ENCODE measurements at regions not wholly inside any gene's neighbourhood (a gene's known extent, or its start where the extent isn't known, plus 50 kb on each side); places are given as distances from the start of the nearest gene placed in this dataset.
A peak's percentile ranks its signal among the peaks of the same experiment; 100 is the strongest.

DNA sequence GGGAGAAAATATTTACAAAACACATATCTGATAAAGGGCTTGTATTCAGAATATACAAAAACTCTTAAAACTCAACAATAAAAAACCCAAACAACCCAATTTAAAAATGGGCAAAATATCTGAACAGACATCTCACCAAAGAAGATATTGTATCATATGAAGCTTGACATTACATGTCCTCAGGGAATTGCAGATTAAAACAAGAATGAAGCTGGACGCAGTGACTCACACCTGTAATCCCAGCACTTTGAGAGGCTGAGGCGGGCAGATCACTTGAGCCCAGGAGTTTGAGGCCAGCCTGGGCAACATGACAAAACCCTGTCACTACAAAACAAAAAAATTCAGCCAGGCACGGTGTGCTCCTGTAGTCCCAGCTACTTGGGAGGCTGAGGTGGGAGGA, 135.4 kb upstream of the AKIRIN2 start:
- Histone ChIP-seq H3K9me3 (ENCODE audit: control insufficient read depth, low read length) (no peaks in the 10 kb centered on the region), H3K36me3 (ENCODE audit: control insufficient read depth, insufficient read depth, low read length) (no peaks in the 10 kb centered on the region), H3K9ac (ENCODE audit: low read length) (no peak overlapping the region), H3K4me3 (ENCODE audit: low read length) (no peak overlapping the region), H3K4me1 (ENCODE audit: control insufficient read depth, insufficient read depth, low read length) (no peaks in the 10 kb centered on the region), H3K27me3 (ENCODE audit: control insufficient read depth, insufficient read depth, low read length) (no peaks in the 10 kb centered on the region)

GRCh38 chr6:87832025-87832825, 130.2 kb upstream of the AKIRIN2 start:
- peak overlapping the region; percentile 69 for H3K9ac ChIP-seq (ENCODE audit: low read length)
- no peaks in the 10 kb centered on the region for H3K4me1 ChIP-seq (ENCODE audit: control insufficient read depth, insufficient read depth, low read length)
- H3K4me3 ChIP-seq (ENCODE audit: low read length) = peak overlapping the region; percentile 2
- no peaks in the 10 kb centered on the region for H3K36me3 ChIP-seq (ENCODE audit: control insufficient read depth, insufficient read depth, low read length)
- H3K27me3 ChIP-seq (ENCODE audit: control insufficient read depth, insufficient read depth, low read length) = peaks cover 3% of the 10 kb centered on the region
- H3K9me3 ChIP-seq (ENCODE audit: control insufficient read depth, low read length) = no peaks in the 10 kb centered on the region

DNA sequence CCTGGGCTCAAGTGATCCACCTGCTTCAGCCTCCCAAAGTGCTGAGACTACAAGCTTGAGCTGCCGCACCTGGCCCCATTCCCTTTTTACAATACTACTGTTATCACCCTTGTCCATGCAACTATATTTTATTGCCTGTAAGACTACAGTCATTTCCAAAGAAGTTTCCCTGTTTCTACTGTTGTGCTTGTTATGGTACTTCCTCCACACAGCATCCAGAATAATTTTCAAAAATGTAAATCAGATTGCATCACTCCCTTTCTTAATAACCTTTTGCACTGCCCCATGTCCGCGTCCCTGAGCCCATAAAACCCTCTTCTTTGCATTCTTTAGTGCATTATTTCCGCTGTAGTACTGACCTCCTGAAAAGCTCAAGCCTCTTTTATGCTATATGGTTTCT, 128.9 kb upstream of the AKIRIN2 start:
- H3K9me3 ChIP-seq (ENCODE audit: control insufficient read depth, low read length) = no peaks in the 10 kb centered on the region
- no peaks in the 10 kb centered on the region for H3K36me3 ChIP-seq (ENCODE audit: control insufficient read depth, insufficient read depth, low read length)
- H3K4me1 ChIP-seq (ENCODE audit: control insufficient read depth, insufficient read depth, low read length) = no peaks in the 10 kb centered on the region
- no peak overlapping the region for H3K9ac ChIP-seq (ENCODE audit: low read length)
- peaks cover 3% of the 10 kb centered on the region for H3K27me3 ChIP-seq (ENCODE audit: control insufficient read depth, insufficient read depth, low read length)
- H3K4me3 ChIP-seq (ENCODE audit: low read length) = no peak overlapping the region

DNA sequence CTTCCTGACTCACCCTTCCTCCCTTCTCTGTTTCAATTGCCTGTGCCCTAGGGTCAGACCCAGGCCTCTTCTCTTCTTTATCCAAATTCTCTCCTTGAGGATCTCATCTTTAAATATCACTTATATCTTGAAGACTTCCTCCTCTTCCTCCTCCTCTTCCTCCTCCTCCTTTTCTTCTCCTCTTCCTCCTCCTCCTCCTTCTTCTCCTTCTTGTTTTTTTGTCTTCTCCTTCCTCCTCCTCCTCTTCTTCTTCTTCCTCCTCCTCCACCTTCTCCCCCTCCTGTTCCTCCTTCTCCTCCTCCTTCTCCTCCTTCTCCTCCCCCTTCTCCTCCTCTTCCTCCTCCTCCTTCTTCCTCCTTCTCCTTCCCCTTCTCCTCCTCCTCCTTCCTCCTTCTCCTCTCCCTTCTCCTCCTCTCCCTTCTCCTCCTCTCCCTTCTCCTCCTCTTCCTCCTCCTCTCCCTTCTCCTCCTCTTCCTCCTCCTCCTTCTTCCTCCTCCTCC, 127.6 kb upstream of the AKIRIN2 start:
- peaks cover 3% of the 10 kb centered on the region for H3K27me3 ChIP-seq (ENCODE audit: control insufficient read depth, insufficient read depth, low read length)

DNA sequence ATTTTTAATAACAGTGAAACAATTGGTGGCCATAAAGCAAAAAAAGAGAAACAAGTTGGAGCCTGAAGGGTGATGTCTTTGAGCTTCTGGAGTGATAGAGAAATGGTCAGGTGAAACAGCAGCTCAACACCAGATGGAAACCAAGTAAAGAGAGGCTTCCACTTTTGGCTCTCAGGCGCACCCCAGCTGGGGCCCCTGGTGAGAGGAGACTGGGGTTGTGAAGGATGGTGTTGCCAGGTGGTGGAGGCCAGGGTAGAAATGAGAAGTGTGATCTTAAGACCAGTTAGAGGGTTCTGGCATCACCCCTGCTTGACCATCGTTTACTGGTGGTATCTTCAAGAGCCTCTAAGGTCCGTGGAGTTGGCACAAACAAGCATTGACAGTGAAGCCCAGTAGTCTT, 126.0 kb upstream of the AKIRIN2 start:
- Histone ChIP-seq H3K4me3 (ENCODE audit: low read length) (no peak overlapping the region), H3K27me3 (ENCODE audit: control insufficient read depth, insufficient read depth, low read length) (peaks cover 3% of the 10 kb centered on the region), H3K9ac (ENCODE audit: low read length) (no peak overlapping the region), H3K9me3 (ENCODE audit: control insufficient read depth, low read length) (no peaks in the 10 kb centered on the region), H3K36me3 (ENCODE audit: control insufficient read depth, insufficient read depth, low read length) (no peaks in the 10 kb centered on the region), H3K4me1 (ENCODE audit: control insufficient read depth, insufficient read depth, low read length) (no peaks in the 10 kb centered on the region)

More for the DNA sequence above, 127.6 kb upstream of the AKIRIN2 start:
- no peaks in the 10 kb centered on the region for H3K4me1 ChIP-seq (ENCODE audit: control insufficient read depth, insufficient read depth, low read length)
- H3K9me3 ChIP-seq (ENCODE audit: control insufficient read depth, low read length) = no peaks in the 10 kb centered on the region
- no peak overlapping the region for H3K4me3 ChIP-seq (ENCODE audit: low read length)
- no peaks in the 10 kb centered on the region for H3K36me3 ChIP-seq (ENCODE audit: control insufficient read depth, insufficient read depth, low read length)
- H3K9ac ChIP-seq (ENCODE audit: low read length) = no peak overlapping the region

GRCh38 chr6:87827346-87827745, 125.3 kb upstream of the AKIRIN2 start:
- Histone ChIP-seq H3K9ac (ENCODE audit: low read length) (no peak overlapping the region), H3K4me1 (ENCODE audit: control insufficient read depth, insufficient read depth, low read length) (no peaks in the 10 kb centered on the region), H3K36me3 (ENCODE audit: control insufficient read depth, insufficient read depth, low read length) (no peaks in the 10 kb centered on the region), H3K4me3 (ENCODE audit: low read length) (no peak overlapping the region), H3K9me3 (ENCODE audit: control insufficient read depth, low read length) (no peaks in the 10 kb centered on the region), H3K27me3 (ENCODE audit: control insufficient read depth, insufficient read depth, low read length) (peaks cover 3% of the 10 kb centered on the region)

DNA sequence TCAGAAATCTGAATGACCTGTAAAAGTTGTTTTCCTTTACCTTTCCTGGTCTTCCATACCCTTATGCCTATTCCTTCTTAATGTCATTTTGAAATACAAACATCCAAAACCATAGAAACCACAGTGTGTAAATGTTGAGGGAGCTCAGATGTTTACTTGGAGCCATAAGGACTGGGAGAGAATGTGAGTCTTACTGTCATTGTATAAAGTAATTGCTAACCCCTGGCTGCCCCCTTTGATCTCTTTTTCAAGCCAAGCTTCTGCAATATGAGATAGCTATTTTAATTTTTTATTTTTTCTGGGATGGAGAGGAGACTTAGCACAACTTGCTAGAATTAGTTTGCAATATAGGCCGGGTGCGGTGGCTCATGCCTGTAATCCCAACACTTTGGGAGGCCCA, 124.4 kb upstream of the AKIRIN2 start:
- Histone ChIP-seq H3K27me3 (ENCODE audit: control insufficient read depth, insufficient read depth, low read length) (peaks cover 3% of the 10 kb centered on the region), H3K4me3 (ENCODE audit: low read length) (no peak overlapping the region), H3K36me3 (ENCODE audit: control insufficient read depth, insufficient read depth, low read length) (no peaks in the 10 kb centered on the region), H3K9ac (ENCODE audit: low read length) (no peak overlapping the region), H3K9me3 (ENCODE audit: control insufficient read depth, low read length) (no peaks in the 10 kb centered on the region), H3K4me1 (ENCODE audit: control insufficient read depth, insufficient read depth, low read length) (no peaks in the 10 kb centered on the region)

- no peaks in the 10 kb centered on the region for H3K9me3 ChIP-seq (ENCODE audit: control insufficient read depth, low read length)
- H3K27me3 ChIP-seq (ENCODE audit: control insufficient read depth, insufficient read depth, low read length) = peaks cover 3% of the 10 kb centered on the region
- no peaks in the 10 kb centered on the region for H3K4me1 ChIP-seq (ENCODE audit: control insufficient read depth, insufficient read depth, low read length)
- H3K4me3 ChIP-seq (ENCODE audit: low read length) = no peak overlapping the region
- no peaks in the 10 kb centered on the region for H3K36me3 ChIP-seq (ENCODE audit: control insufficient read depth, insufficient read depth, low read length)
- H3K9ac ChIP-seq (ENCODE audit: low read length) = no peak overlapping the region
Observed at GRCh38 chr6:87825821-87826221, 123.8 kb upstream of the AKIRIN2 start.

- Histone ChIP-seq H3K9me3 (ENCODE audit: control insufficient read depth, low read length) (no peaks in the 10 kb centered on the region), H3K4me1 (ENCODE audit: control insufficient read depth, insufficient read depth, low read length) (no peaks in the 10 kb centered on the region), H3K4me3 (ENCODE audit: low read length) (no peak overlapping the region), H3K36me3 (ENCODE audit: control insufficient read depth, insufficient read depth, low read length) (no peaks in the 10 kb centered on the region), H3K9ac (ENCODE audit: low read length) (no peak overlapping the region), H3K27me3 (ENCODE audit: control insufficient read depth, insufficient read depth, low read length) (peaks cover 3% of the 10 kb centered on the region)
Observed at GRCh38 chr6:87824958-87825491, 123.0 kb upstream of the AKIRIN2 start.

GRCh38 chr6:87822011-87822410, 120.0 kb upstream of the AKIRIN2 start:
- no peak overlapping the region for H3K4me3 ChIP-seq (ENCODE audit: low read length)
- H3K36me3 ChIP-seq (ENCODE audit: control insufficient read depth, insufficient read depth, low read length) = no peaks in the 10 kb centered on the region
- H3K9ac ChIP-seq (ENCODE audit: low read length) = no peak overlapping the region
- H3K9me3 ChIP-seq (ENCODE audit: control insufficient read depth, low read length) = no peaks in the 10 kb centered on the region
- no peaks in the 10 kb centered on the region for H3K27me3 ChIP-seq (ENCODE audit: control insufficient read depth, insufficient read depth, low read length)
- H3K4me1 ChIP-seq (ENCODE audit: control insufficient read depth, insufficient read depth, low read length) = no peaks in the 10 kb centered on the region

GRCh38 chr6:87820343-87820984, 118.4 kb upstream of the AKIRIN2 start:
- Histone ChIP-seq H3K9me3 (ENCODE audit: control insufficient read depth, low read length) (no peaks in the 10 kb centered on the region), H3K36me3 (ENCODE audit: control insufficient read depth, insufficient read depth, low read length) (no peaks in the 10 kb centered on the region), H3K9ac (ENCODE audit: low read length) (no peak overlapping the region), H3K27me3 (ENCODE audit: control insufficient read depth, insufficient read depth, low read length) (no peaks in the 10 kb centered on the region), H3K4me3 (ENCODE audit: low read length) (no peak overlapping the region), H3K4me1 (ENCODE audit: control insufficient read depth, insufficient read depth, low read length) (no peaks in the 10 kb centered on the region)

GRCh38 chr6:87817183-87817582, 115.2 kb upstream of the AKIRIN2 start:
- H3K4me3 ChIP-seq (ENCODE audit: low read length) = no peak overlapping the region
- no peaks in the 10 kb centered on the region for H3K27me3 ChIP-seq (ENCODE audit: control insufficient read depth, insufficient read depth, low read length)
- no peak overlapping the region for H3K9ac ChIP-seq (ENCODE audit: low read length)
- no peaks in the 10 kb centered on the region for H3K4me1 ChIP-seq (ENCODE audit: control insufficient read depth, insufficient read depth, low read length)
- H3K36me3 ChIP-seq (ENCODE audit: control insufficient read depth, insufficient read depth, low read length) = no peaks in the 10 kb centered on the region
- no peaks in the 10 kb centered on the region for H3K9me3 ChIP-seq (ENCODE audit: control insufficient read depth, low read length)
